GM18520 (cell line): ENCODE measurements at regions not wholly inside any gene's neighbourhood (a gene's known extent, or its start where the extent isn't known, plus 50 kb on each side); places are given as distances from the start of the nearest gene placed in this dataset.
"Not testable (repeated sequence)": the region's sequence is repeated elsewhere in the genome, so short reads cannot be mapped to it uniquely, and the experiment has no call there.

Experiments used
- ATAC-seq: cut with Tn5 transposase; IDR thresholded peaks from one replicate; pipeline ENCODE4 v1.9.1; 2021; ENCODE audit not compliant: unreplicated experiment

DNA sequence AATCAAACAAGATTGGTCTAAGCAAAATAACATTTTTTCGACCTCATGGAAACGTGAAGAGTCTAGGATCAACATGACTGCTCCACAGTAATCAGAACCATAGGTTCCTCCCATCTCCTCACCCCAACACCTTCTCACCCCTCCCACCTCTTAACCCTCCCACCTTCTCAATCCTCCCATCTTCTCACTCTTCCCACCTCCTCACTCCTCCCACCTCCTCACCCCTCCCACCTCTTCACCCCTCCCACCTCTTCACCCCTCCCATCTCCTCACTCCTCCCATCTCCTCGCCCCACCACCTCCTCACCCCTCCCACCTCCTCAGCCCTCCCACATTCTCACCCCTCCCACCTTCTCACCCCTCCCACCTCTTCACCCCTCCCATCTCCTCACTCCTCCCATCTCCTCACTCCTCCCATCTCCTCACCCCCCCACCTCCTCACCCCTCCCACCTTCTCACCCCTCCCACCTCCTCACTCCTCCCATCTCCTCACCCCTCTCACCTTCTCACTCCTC lies 567.4 kb downstream of the C6orf118 start:
- no peak for ATAC-seq

DNA sequence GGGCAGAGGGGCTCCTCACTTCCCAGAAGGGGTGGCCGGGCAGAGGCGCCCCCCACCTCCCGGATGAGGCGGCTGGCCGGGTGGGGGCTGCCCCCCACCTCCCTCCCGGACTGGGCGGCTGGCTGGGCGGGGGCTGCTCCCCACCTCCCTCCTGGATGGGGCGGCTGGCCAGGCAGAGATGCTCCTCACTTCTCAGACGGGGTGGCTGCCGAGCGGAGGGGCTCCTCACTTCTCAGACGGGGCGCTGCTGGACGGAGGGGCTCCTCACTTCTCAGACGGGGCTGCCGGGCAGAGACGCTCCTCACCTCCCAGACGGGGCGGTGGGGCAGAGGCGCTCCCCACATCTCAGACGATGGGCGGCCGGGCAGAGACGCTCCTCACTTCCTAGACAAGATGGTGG lies 573.3 kb downstream of the C6orf118 start:
- ATAC-seq, result not testable (repeated sequence)

DNA sequence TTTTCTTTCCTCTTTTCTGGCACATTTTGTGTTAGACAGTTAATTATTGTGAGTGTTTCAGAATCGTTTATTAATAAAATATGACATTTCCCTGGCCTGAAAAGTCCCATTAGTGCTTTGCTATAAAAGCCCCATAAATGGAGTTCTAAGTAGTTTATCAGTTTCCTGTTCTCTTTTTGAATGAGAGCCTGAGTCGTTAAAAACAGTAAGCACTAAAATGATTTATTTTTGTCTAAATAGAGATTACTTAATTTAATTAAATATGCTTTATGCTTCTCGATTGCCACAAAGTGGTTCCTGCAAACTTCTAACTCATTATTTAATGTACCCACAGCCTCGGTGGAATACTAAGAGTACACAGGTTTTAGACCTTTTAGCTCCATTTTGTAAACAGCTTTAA lies 577.9 kb downstream of the C6orf118 start:
- no peak for ATAC-seq

DNA sequence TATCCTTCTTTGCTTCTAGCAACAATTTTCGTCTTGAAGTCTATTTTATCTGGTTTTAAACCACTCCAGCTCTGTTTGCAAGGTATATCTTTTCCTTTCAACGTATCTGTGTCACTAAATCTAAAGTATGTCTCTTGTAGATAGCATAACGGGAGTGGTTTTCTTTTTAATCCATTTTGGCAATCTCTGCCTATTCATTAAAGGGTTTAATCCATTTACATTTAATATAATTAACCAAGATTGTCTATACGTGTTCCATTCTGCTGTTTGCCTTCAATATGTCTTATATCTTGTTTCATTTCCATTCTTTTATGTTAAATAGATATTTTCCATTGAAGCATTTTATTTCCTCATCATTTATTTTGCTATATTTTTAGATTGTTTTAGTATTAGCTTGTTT lies 587.9 kb downstream of the C6orf118 start:
- no peak for ATAC-seq

DNA sequence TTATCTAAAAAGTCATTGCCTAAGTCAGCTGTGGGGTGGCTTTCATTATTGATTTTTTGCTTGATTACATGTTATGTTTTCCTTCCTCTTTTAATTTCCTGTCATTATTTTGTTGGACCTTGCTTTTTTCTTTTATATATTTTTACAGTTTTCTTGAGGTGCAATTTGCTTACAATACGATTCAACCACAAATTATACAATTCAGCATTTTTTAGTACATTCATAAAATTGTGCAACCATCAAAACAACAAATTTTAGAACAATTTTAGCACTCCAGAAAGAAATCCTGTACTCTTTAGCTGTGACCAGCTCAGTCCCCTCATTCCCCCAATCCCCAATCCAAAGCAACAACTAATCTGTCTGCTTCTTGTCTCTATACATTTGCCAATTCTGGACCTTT lies 608.9 kb downstream of the C6orf118 start:
- no peak for ATAC-seq

DNA sequence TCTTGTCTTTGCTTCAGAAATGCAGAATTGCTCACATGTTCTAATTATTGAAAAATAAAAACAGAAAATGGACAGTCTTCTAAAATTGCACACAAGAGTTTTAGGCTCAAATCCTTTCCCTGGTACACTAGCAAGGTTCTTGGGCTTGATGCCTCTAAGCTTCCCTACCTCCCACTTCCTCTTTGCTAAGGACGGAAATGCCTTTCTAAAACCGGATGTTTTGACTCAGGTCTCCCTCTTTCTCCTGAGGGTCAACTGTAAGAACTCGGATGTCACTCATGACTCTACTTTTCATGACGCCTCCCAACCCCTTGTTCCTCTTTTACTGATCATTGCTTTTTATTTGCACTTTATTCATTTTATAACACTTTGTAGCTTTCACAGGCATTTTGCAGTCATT lies 613.5 kb downstream of the C6orf118 start:
- ATAC-seq, result no peak

DNA sequence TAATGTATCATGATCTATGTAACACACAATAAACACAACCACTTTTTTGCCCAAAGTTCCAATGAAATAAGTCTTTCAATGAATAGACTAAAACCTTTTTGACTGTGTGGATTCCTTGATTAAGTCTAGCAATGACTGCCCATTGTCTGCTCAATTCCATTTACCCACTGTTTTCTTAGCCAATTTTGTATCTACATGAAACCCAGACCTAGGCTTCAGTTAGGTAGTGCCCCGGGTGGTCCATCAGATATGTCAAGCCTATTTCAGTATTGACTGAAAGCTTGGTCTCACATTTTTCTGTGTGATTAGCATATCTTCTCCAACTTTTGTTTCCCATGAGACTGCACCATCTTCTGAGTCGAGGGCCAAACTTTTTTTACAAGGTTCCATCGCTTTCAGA lies 615.0 kb downstream of the C6orf118 start:
- no peak for ATAC-seq

DNA sequence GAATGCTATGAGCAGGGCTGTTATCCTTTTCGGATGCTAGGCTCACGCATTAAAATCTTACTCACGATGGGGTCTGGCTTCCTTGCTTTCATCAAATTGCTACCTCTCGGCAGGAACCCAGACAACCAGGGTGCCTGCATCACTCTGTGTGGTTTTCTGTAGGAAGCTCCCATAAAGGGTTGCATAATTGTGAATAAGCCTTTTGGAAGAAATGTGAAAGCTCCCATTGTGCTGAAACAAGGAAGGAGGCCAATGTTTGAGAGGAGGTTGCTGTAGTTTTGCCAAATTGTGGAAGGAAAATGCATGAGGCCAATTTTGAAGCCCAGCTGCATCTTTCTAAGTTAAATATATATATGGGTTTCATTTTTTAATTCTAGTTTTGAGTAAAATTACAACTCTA lies 615.5 kb downstream of the C6orf118 start:
- ATAC-seq, result no peak

DNA sequence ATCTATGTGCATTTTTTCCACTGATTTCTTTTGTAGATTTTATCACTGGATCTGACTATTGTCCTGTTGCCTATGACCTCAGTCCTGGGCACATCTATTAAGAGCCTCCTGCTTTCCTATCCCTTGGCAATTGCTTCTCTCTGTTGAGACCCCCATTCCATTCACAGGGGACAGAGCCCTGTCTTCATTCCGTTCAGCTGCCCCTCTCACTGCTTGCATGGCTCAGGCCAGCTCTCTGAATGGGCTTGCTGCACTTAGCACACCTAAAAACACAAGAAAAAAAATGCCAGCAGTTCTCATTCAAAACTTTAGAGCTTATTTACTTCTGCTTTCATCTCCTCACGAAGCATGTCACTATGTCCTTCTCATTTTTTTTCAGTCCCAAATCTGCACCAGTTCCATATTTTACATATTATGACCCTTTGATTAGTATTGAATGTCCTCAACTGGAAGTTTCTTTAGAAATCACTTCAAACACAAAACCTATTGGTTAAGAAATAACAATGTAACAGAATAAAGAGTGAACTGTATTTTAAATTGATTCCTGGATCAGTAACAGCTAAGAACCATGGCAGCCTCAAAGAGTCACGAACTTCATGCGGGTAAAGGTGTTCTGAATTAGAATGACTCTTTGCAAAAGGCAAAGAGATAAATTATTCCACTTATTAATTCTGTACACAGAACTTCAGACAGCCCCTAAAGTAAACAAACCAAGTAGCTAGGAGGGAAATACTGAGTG lies 616.5 kb downstream of the C6orf118 start:
- no peak for ATAC-seq

DNA sequence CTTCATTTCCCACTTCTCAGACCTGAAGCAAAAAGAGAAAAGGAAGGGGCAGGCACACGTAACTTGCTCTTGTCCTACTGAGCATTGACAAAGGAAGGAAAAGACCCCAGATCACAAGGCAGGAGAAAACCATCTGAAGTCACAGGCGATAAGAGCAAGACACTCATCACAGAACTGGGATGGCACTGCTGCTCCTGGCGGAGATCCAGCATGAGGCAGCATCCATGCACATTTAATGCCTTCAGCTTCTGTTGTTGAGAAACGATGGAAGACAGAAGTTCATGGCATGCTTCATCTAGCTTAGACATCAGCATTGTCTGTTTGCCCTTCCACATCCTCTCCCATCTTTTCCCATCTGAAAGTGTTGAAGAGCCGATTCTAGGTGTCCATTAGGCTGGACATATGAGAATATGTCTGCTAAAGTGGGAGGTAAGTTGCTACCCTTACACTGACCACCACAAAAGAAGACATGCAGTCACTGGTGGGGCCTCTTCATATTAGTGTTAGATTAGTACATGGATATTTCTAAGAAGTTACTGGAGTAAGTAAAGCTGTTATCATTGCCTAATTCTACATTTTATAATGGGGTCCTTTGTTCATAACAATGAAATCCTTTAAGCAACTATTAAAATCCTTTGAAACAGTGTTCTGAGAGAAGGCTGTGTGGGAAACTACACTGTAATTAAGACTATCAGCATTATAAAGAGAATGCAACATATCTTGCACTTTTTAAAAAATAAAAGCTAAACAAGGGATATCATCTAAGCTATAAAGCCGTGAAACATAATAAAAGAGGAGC lies 618.5 kb downstream of the C6orf118 start:
- no peak for ATAC-seq

DNA sequence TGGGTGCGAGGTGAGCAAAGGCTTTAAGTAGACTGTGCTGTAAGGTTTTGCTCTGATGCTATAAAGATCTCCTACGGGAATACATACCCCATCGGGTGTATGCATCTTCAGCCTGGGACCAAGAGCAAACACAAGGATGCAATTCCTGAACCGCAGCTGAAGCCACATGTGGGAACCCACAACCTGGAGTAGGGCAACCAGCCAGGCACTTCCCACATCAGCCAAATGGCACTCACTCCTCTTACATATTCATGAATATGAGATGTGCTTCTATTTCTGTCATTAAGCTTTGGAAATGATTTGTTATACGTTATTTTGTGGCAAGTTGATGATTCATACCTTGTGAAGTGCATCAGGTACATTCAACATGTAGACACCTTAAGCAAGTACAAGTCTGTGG lies 619.2 kb downstream of the C6orf118 start:
- ATAC-seq, result no peak

DNA sequence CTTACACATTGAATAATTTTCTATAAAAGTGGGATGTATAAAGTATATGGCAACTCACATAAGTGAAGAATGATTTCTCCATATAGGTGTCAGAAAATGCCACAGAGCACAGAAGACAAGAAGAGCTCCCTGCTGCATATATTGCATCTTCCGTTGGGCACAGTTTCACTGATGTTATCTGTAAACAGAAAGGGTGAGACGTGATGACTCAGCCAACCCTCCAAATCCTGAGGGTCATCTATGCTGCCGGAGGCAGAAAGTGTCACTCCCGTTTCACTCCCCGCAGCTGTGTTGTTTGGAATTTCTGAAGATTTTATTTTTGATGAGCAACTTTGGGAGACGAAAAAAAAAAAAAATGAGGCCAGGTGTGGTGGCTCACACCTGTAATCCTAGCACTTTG lies 644.1 kb downstream of the C6orf118 start:
- ATAC-seq, result no peak

DNA sequence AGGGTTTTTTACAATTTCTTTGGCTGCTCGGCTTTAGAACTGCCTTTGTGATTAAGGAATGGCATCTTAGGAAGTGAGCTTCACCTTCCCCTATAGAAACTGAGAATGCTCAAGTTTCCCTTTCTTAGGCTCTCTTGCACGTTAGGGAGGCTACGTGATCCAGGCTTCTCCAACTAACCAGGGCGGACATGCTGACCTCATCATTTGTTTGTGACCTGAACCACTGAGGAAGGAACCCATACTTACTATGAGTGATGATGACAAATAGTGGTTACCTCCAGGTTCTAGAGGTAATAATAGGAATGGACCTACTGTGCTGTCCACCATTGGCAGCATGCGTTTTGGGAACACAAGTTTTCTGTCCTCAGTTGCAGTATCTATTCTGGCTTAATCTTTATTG lies 645.8 kb downstream of the C6orf118 start:
- ATAC-seq, result no peak

DNA sequence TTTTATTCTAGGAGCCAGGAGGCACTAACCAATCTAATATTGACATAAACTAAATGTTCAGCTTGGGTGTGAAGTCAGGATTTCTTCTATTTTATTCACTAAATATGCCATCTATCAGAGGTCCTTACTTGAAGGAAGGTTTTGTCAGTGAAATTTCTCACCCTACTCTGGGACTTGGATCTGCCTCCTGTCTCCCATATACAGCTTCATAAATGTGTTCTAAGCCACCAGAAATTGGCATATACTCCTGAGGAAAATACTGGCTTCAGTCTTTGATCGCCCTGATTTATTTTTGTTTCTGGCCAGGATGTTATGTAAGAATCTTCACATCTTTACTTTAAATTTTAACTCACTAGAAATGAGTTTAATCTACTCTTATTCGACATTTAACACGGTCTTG lies 647.7 kb downstream of the C6orf118 start:
- ATAC-seq, result no peak

DNA sequence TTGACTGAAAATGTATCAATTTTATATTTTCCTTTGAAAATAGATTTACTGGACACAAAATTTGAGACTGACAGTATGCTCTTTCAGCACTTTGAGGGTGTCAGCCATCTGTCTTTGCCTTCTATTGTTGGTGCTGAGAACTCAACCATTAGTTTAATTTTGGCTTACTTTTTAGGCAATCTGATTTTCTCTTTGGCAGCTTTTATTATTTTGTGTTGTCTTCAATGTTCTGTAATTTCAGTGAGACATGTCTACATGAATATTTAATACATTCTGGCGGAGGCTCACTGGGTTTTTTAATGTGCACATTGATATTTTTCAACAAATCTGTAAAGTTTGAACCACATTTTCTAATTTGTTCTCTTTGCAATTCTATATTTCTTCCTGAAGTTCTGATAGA lies 648.6 kb downstream of the C6orf118 start:
- no peak for ATAC-seq

DNA sequence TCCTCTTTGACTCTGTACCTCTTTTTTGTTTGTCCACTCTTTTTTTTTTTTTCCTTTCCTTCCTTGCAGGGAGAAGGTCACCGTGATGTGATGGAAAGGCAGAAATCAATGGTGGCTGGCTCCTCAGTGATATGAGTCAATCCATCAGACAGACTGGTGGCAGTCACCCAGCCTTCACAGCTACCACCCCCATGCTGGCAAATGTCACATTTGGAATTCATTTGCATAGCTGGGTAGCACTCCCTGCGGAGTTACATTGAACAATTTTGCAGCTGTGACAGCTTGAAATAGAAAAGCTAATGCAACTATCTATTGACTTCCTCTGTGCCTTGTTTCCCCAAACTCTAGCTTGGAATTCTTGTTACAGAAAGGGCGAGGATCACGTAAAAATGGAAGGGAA lies 668.4 kb downstream of the C6orf118 start:
- no peak for ATAC-seq

DNA sequence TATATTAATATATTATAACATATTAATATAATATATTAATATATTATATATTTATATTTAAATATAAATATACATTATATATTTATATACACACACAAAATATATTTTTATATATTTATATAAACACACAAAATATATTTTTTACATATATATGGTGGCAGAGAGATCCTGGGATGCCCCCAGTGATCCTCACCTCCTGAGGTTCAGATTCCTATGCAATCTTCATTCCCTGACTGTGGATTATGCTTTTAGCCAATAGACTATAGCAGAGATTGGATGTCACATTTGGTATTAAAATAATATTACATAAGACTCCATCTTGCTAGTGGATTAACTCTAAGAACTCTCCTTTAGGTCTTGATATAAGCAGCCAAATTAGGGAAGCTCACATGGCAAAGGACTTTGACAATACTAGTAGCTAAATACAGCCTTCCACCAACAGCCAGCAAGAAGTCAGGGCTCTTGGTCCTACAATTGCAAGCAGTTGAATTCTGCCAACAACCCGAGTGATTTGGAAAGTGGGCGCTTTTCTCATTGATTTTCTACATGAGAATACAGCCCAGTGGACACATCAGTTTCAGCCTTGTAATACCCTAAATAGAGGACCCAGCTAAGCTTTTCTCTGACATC lies 681.0 kb downstream of the C6orf118 start:
- no peak for ATAC-seq

DNA sequence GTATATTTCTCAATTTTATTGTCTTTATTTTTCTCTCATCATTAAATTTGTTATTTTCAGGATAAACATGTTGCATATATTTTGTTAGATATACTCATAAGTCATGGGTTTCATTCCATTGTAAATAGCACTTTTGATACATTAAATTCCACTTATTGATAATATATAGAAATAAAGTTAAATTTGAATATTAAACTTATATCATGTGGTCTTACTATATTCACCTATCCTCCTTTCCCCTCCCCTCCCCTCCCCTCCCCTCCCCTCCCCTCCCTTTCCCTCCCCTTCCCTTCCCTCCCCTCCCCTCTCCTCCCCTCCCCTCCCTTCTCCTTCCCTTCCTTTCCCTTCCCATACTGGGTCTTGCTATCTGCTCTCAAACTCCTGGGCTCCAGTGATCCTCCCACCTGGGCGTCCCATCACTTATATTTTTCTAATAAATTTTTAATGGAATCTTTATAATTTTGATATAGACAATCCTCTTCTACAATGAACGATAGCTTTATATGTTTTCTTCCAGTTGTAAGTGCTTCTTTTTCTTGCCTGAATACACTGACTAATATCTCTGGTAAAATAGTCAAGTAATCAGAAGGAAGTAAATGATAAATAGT lies 692.4 kb downstream of the C6orf118 start:
- no peak for ATAC-seq

DNA sequence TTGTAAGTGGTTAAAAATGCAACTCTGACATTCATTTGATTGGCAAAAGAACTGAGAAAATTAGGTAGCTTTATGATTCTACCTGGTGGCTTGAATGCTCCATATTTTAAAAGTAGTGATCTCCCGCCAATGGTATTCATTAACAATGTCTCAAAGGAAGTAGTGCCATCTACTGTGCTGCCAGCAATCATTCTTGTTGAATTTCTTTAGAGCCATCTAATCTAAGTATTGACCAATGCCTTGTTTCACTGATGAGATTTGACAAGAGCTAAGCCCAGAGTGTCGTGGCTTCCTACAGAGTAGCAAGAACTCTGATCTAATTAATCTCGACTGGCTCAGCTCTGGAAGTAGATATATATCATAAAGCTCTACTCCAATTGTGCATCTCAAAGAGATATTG lies 696.7 kb downstream of the C6orf118 start:
- no peak for ATAC-seq

DNA sequence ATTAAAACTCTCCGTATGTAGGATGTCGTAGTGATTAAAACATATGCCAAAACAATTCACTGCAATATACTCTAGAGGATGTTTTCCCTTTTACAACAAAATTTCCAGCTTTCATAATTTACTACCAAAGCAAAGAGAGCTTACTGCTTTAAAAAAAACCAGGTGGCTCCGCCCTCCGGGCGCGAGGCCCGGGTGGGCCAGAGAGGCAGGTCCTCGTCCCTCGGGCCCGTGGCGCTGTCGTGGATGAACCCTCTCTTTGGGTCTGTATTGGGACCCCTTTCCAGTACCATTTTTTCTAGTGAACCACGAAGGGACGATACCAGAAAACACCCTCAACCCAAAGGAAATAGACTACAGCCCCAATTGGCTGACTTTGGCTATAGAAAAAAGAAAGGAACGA lies 698.5 kb downstream of the C6orf118 start:
- not testable (repeated sequence) for ATAC-seq

DNA sequence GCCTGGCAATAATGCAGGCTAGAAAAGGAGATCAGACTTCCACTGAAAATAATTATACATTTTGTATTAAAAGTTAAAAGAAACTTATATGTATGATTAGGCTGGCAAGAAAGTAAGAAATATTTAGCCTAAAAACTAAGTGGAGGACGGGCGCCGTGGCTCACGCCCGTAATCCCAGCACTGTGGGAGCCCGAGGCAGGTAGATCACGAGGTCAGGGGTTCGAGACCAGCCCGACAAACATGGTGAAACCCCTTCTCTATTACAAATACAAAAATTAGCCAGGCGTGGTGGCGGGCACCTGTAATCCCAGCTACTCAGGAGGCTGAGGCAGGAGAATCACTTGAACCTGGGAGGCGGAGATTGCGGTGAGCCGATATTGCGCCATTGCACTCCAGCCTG lies 707.0 kb downstream of the C6orf118 start:
- not testable (repeated sequence) for ATAC-seq
